Iris pigment epithelial cell (primary cell): ENCODE measurements at regions not wholly inside any gene's neighbourhood (a gene's known extent, or its start where the extent isn't known, plus 50 kb on each side); places are given as distances from the start of the nearest gene placed in this dataset.
"Not testable (repeated sequence)": the region's sequence is repeated elsewhere in the genome, so short reads cannot be mapped to it uniquely, and the experiment has no call there.

Source experiments
- DNase-seq: peaks from one replicate; pipeline ENCODE4 v3.0.0-alpha.2; 2011; ENCODE audit warnings: low read depth

- DNase-seq, result no peak
Measured at GRCh38 chr15:89028036-89028435, 60.2 kb upstream of the ABHD2 start.

- no peak for DNase-seq
Measured at GRCh38 chr15:89030311-89030710, 57.9 kb upstream of the ABHD2 start.

GRCh38 chr15:89031637-89032285 lies 56.5 kb upstream of the ABHD2 start:
- not testable (repeated sequence) for DNase-seq

DNA sequence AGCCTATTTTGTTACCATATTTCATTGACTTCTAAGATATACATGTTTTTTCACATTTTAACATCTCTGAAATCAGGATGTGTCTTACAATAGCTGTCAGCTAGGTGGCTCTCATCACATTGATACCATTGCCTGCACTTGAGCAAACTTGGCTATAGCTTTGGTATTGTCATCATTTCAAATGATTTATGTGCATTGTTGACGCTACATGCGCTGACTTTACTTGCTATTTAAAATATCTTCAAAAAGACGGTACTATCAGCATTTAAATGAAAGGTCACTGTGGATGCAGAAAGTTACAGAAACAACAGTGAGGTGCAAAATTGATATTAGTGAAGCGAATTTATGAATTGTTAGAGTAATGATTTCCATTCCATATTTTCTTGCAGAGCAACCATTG lies 54.0 kb upstream of the ABHD2 start:
- peak; percentile 47 for DNase-seq

DNA sequence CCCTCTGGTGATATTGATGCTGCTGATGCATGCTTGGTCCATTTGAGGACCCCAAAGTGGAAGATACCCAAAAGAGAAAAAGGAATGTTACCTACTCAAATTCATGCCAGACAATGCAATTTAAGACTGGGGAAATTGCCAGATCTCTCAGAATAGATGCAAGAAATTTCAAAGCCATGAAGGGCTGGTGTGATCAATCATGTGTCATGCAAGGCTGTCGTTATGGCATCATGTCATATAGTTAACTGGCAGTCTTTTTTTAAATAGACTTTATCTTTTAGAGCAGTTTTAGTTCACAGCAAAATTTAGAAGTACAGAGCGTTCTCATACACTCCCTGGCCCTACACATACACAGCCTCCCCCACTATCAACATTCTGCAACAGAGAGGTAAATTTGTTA lies 53.1 kb upstream of the ABHD2 start:
- no peak for DNase-seq

DNA sequence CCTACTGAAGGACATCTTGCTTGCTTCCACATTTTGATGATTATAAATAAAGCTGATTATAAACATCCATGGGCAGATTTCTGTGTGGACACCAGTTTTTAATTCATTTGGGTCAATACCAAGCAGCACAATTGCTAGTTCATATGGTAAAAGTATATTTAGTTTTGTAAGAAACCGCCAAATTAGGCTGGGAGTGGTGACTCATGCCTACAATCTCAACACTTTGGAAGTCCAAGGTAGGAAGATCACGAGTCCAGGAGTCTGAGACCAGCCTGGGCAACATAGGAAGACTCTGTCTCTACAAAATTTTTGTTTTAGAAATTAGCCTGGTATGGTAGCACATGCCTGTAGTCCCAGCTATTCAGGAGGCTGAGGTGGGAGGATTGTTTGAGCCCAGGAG lies 52.6 kb upstream of the ABHD2 start:
- no peak for DNase-seq

DNA sequence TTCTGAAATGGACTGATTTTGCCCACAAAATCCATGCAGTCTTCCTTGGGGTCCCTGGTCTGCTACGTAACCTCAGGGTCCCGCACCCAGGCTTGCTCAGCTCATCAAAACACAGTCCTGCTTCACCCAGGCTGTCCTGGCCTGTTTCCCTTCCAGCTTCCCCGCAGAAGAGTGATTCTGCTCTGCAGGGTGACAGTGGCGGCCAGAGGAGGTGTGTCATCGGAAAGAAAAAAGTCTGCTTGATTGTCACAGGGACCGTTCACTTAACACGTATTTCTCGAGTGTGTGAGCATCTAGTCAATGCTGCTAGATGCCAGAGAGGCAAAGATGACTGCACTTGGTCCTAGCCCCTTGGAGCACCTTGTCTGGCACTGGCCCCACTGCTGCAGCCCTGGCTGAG lies 50.1 kb upstream of the ABHD2 start:
- no peak for DNase-seq
